SHP77 (cell line): ENCODE measurements at regions not wholly inside any gene's neighbourhood (a gene's known extent, or its start where the extent isn't known, plus 50 kb on each side); places are given as distances from the start of the nearest gene placed in this dataset.
"Not testable (repeated sequence)": the region's sequence is repeated elsewhere in the genome, so short reads cannot be mapped to it uniquely, and the experiment has no call there.

Experiments used
- DNase-seq, 2 experiments: peaks; one replicate each; lab custom pipeline; 2025; lab: John Stamatoyannopoulos, UW

DNA sequence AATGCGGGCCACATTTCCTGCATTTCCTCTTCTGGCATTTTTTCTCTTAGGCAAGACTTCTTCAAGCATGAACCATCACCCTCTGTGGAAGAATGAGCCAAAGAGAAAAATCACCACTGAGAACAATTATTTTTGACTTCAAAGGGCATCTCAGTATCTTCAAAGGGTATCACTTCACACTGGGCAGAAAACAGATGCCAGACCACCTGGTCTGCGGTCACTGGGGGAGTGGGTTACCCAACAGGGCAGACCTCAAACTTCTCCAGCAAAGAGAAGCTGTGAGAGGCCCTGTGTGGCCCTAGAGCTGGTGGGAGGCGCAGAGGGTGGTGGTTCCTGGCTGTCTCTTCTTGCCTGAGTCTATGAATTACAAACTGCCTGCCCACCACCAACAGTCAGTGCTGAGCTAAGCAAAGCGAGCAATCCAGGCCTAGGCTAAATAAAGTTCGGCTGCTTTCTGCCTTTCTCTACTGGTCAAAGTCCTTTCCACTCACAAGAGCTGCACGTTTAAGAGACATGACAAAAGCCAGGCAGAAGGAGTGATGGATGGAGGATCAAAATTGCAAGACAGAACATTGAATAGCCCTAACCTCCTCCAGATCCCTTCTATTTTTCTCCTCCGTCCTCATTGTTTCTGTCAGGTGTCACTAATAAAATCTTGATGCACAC lies 602.7 kb upstream of the CDH5 start:
- DNase-seq = no peak

DNA sequence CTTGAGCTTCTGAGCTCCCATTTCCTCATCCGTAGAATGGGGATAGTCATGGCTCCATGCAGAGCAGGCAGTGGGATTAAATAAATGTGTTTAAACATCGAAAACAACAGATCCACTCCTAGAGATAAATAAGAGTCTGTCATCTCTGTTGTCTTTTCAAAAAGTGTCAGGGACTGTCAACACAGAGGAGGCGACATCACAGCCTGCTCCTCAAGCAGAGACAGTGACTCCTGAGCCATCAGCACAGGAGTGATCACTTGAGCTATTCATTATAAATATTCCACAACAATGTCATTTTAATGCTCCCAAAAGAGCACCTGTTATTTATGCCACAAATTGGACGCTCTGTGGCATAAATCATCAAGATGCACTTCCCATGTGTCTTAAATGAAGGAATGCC lies 605.6 kb upstream of the CDH5 start:
- DNase-seq = no peak

DNA sequence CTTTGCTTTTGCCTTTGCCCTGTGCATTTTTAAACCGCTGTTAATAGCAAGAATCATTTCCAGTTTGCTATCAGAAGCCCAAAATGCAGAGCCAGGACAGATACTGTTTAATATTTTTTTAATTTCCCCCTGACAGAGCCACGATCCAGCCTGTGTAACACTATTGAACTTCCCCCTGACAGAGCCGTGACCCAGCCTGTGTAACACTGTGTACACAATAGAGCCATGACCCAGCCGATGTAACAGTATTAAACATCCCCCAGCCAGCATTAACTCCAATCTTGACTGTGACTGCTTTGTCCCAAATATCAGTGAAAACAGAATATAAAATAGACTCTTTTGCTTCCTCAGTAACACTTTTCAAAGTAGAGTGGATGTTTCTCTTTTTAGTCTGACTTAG lies 607.9 kb upstream of the CDH5 start:
- DNase-seq = no peak

DNA sequence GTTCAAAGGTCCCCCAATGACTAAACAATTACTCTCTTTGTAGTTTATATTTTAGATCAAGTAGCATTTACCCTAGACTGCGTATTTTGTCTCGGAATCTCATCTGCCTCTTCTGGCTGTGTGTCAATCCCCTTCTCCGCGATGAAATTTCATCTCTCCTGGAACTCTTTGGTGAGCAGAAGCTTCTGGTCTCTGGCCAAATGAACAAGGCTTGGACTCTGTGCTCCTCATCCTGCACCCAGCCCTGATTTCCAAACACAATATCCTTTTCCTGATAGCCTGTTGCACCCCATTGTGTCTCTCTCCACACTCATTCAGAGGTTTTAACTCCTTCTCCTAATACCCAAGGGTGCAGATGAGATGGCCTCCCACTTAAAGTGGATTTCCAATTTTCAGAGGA lies 609.4 kb upstream of the CDH5 start:
- DNase-seq = no peak

DNA sequence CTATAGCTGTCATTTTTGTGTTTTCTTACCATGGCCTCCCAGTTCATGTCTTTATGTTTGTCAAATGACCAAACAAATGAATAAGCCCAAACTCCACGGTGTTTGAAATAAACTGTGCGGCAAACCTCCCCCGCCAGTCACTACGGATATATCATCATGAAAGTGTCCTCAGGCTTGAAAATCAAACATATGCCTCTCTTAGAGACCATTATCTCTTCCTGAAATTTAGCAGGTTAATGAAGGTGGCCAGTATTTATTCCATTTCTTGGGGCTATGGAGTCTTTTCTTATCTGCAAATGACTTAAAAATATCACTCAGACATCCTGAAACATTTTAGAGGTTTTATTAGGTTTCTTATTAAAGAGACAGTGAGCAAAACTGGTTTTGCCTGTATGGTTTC lies 610.3 kb upstream of the CDH5 start:
- no peak for DNase-seq

DNA sequence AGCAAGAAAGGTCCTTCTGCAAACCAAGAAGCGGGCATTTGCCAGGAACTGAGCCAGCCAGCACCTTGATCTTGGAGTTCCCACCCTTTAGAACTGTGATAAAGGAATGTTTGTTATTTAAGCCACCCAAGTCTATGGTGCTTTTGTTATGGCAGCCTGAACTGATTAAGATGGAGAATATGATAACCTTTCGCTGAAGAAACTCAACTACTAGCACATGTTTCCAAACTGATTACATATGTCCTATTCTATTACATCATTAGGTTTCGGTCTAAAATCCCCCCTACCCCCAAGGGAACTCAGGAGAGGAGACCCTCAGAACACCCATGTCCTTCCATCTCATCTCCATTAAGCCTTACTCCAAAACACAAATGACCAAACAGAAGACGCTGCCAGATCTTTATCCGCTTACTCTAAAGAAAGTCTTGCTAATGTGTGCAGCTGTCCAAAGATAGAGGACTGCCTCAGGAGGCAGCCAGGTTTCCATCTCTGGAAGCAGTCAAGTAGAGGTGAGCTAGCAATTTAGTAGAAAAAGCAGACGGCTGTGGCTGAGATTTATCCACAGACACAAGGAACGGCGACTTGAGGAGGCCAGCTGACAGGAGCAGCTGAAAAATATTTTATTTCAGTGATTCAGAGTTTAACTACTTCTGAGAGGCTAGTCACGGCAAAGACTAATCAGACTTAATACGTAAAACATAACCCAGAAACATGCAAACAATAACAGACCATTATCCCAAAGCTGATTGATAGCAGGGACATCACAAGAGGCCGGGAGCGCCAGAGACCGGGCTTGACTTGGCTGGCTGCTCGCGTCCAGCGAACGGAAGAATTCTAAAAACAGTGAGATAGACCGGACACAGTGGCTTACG lies 611.4 kb upstream of the CDH5 start:
- DNase-seq = no peak

DNA sequence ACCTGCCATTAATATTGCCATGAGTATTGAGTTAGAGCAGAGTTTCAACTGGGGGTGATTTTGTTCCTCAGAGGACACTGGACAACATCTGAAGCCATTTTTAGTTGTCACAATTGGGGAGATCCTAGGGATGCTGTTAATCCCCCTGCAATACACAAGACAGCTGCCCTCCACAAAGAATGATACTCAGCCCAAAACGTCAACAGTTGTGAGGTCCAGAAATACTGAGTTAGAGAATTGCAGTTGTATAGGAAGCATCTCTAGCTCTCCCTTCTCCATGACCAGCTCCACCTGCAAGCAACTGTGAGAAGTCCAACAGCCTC lies 614.0 kb upstream of the CDH5 start:
- no peak for DNase-seq

DNA sequence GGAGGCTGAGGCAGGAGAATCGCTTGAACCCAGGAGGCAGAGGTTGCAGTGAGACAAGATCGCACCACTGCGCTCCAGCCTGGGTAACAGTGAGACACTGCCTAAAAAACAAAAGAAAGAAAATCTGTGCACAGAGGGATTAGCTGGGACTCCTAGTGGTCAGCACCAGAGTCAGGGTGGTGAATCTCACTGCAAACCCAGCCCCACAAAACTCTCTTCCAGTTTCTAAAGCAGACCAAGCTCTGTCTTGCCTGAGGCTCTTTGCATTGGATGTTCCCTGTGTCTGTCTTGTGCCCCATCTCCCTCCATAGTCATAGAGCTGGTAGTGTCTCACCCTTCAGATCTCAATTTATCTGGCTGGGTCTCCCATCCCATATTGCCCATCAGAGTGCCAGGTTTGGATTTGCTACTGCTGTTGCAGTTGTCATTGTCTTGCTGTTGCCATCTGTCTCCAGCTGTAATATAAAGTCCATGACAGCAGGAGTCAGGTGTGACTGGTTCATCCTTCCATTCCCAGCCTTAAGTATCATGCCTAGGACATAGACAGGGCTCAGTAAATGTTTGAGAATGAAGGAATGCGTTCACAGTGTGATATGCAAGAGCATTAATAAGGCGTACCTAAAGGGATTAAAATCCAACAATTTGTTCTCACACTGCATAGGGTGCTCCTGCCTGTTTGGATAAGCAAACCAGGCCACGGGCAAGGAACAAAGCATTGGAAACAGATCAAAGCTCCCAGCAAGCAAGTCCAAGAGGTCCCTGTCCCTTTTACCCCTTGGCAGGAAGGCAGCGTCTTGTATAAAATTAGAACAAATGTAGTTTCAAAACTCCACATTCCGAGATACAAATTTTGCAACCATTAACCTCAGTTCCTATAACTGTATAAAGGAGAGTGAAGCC lies 614.6 kb upstream of the CDH5 start:
- DNase-seq = no peak

DNA sequence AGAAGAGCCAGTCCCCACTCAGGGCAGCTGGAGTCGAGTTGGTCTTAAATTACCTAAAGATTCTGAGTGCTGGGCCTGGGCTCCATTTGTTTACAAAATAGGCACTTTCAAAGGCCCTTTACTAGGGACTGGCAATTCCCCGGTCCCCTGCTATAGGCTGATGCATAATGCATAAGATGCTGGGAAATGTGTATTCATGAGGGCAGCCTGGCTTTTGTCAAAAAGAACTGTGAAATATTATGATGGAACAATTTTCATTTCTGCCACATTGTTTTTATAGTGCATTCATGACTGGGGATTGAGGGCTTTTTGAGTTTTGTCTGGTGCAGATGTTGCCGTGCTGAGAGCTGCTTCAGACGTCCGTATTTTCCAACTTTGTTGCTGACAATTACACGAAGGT lies 617.0 kb upstream of the CDH5 start:
- DNase-seq = no peak

DNA sequence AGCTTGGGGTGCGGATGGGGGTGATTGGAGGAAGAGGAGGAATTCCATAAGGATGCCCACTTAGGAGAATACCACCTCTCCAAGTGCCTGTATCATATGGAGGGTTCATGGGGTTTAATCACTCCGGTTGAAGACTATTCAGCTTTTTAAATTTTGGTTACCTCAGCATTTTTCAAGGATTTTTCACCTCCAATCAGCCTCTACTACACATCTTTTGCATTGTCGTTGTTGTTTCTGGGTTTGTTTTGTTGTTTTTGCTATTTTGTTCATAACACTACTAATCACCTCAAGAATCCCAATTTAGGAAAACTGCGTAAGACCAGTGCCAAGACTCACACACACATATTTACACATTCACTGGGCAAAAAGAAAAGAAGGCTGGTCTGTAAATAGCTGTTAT lies 619.5 kb upstream of the CDH5 start:
- DNase-seq = no peak

DNA sequence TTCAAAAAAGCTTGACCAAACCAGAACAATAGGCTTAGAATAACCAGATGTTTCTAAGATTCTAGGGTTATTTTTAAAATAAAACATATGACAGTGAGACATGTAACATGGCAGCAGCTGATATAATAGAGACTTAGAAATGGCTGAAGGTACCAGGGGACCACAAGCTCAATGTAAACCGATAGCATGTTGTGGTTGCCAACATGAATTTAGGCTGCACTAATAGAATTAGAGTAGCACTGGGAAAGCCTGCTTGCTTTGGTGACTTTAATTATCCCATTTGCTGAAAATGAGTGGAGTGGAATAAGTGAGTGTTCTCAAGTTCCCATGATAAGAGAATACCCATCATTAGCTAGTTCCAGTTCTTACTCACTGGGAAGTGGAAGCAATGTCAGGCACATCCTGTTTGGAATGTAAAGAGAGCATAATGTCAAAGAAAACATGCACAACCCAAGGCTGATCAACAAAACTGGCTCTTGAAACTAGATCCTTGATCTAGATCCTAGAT lies 621.2 kb upstream of the CDH5 start:
- no peak for DNase-seq

DNA sequence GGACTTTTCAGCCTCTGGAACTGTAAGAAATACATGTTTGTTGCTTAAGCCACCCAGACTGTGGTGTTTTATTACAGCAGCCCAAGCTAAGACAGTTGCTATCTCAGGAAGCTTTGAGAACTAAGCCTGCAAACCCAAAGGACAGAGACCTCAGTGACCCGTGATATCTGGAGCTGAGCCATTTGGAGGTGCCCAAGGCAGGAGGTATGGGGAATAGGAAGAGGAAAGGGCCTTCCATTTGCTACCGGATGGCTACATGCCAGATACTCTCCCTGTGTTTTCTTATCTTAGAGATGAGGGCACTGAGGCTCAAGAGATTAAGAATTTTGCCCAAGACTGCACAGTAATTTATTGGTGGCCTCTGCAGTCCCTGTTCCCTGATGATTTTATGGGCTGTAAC lies 622.1 kb upstream of the CDH5 start:
- DNase-seq = no peak

DNA sequence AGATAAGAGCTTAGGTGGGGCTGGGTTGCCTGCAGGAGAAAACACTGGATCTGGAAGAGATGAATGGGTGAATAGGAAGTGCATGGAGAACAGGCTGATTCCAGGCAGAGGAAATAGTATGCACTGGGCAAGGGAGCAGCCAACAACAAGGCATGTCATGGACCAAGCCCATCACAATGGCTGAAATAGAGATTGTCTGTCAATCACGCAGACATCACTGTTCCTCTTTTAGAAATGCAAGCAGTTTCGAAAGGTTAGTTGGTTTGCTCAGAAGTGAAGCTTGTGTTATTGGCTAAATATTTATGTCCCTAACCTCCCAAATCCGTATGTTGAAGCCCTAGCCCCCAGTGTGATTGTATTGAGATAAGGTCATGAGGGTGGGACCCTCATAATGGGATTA lies 621.7 kb upstream of the CDH11 start:
- DNase-seq = no peak

DNA sequence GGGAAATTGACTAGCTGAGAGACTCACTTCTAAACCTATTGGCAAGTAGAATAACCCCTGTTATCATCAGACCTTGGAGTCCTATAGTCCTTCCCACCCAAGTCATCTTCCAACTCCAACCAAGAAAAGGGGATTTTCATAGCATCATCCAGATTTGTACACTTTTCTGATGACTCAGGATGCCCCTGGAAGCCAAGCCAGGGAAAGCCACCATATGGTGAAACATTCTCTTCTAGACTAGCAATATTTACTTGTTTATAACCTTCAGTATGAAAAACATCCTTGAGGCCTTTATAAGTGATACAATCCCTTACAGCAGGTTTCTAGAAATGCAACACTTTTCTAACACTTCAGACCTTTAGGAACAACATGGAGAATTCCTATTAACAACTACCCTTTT lies 618.8 kb upstream of the CDH11 start:
- no peak for DNase-seq

DNA sequence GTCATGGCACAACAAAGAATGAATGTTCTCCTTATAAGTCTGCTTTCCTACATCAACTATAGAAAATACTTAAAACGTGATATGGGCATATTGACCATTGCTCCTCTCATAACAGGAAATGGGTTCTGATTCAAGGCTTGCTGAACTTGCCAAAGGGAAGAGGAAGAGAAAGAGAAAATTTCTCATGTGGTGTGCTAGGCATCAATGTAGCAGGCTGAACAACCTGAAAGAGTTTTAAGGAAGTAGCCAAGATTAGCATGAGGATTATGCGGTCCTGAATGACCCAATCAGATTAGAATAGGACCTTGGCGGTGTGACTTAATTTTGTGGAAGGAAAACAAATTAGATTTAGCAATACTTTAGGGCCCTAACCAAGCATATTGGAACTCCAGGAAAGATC lies 617.7 kb upstream of the CDH11 start:
- DNase-seq = no peak

DNA sequence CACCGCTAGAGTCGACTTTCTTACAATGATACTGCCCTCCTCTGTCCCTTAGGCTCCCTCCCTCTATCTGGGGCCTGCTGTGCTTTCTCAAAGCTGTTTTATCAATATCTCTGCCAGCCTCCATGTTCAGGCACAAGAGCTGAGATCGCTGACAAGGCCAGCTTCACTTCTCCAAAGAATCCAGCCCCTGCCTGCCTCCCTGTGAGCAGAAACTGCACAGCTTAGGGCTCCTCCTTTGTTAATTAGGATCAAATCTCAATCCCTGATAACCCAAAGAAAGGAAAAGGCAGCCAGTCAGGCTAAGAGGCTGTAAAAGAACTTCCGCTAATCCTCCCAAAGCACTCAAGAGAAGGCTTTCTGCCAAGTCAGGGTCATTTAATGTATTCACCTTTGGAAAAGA lies 616.0 kb upstream of the CDH11 start:
- DNase-seq = no peak

DNA sequence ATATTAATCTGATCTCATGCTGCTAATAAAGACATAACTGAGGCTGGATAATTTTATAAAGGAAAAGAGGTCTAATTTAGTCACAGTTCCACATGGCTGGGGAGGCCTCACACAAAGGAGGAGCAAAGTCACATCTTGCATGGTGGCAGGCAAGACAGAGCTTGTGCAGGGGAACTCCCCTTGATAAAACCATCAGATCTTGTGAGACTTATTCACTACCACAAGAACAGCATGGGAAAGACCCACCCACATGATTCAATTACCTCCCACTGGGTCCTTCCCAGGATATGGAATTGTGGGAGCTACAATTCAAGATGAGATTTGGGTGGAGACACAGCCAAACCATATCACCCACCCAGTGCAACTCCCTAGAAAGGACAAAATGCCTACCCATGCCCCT lies 613.8 kb upstream of the CDH11 start:
- DNase-seq = not testable (repeated sequence)

DNA sequence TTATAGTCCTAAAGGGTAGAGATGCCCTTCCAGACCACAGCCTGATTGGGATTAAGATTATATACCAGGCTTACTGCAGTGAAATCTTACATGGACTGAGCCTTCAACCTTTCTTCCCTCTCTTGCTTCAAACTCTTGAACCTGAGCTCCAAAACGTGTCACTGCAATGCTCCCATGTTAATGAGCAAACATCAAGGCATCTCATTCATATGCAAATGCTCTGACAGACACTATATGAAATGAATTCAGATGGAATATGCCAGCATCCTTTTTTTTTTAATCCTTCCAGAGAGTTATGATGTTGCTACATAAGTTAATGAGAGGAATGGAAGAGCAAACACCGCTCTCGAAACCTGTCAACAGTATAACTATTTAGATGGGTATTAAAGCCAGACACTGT lies 611.9 kb upstream of the CDH11 start:
- no peak for DNase-seq

DNA sequence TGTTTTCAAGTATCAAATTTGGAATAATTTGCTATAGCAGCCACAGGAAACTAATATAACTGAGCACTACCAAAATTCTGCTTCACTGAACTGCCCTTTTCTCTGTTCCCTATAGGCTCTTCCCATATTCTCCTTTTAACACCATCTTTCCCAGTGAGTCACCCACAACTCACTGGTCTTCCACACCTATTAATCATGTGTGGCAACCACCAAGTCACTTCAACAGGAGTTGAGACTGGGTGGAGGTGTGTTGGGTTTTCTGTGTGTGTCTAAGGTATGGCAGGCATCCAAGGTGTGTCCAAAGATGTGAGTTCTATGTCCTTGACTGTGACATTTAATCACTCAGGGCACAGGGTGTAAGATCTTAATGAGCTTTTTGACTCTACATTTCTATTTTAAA lies 610.0 kb upstream of the CDH11 start:
- DNase-seq = no peak

DNA sequence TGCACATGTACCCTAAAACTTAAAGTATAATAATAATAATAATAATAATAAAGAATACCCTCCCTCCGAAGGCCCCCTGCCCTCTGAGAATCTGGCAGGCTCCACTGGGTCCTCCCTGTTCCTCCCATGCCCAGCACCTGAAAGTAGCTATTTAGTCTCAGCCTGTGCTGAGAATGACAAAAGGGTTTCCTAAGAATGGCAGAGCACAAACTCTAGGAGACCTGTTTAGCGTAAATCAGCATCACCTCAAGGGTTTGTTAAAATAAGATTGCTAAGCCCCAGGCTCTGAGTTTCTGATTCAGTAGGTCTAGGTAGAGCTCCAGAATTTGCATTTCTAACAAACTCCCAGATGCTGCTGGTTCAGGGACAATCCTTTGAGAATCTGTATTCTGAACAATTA lies 606.8 kb upstream of the CDH11 start:
- DNase-seq = no peak

DNA sequence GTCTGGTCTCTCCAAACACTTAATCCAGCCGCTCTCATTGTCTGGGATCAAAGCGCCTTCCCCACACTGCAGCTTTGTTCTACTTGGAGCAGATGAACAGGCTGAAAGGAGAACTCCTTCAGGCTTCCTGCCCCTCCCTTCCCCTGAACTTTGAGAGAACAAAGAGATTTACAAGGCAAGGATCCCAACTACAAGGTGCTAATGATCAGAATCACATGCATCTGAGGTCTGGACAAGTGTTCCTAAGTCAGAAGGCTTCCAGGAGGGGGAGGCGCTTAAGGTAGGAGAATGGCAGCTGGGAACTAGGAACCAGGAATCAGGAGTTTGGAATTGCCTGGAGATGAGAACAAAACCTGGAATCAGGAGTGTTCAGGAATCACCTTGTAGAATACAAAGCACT lies 606.3 kb upstream of the CDH11 start:
- DNase-seq = no peak

DNA sequence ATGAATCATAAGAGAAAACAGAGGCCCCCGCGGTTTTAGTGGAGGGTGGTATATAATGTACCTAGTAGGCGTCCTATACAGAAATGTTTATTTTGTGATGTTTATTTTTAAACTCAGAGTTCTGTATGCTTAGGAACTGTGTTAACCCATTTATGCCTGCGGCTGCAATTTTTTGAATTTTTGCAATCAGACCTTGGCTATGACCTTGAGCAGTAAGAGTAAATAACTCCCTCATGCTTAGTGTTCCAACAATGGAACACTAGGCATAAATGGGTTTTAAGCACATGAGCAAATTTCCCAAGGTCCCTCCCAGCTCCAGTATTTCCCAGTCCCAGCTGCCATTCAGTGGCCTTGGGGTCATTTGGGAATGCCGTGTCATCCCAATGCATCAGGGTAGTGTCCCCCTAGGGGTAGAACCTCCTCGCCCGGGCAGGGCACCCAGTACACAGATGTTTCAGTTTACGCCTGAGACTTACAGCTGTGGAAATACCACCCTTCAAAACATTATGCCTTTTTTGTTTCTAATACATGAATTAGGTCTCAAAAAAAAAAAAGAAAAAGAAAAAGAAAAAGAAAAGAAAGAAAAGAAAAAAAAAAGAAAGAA lies 605.8 kb upstream of the CDH11 start:
- no peak for DNase-seq
